GM18502 (cell line): ENCODE measurements at regions not wholly inside any gene's neighbourhood (a gene's known extent, or its start where the extent isn't known, plus 50 kb on each side); places are given as distances from the start of the nearest gene placed in this dataset.

Source experiments
- ATAC-seq: cut with Tn5 transposase; IDR thresholded peaks from one replicate; pipeline ENCODE4 v1.9.1; 2021; ENCODE audit warnings: mild to moderate bottlenecking; ENCODE audit not compliant: unreplicated experiment, poor library complexity

- ATAC-seq, result no peak
Observed at GRCh38 chr4:180668732-180669131, 1574.5 kb upstream of the TENM3 start.

- ATAC-seq, result no peak
Observed at GRCh38 chr4:180669680-180670079, 1573.5 kb upstream of the TENM3 start.

GRCh38 chr4:180674619-180675358, 1568.4 kb upstream of the TENM3 start:
- no peak for ATAC-seq

GRCh38 chr4:180675359-180675650, 1567.9 kb upstream of the TENM3 start:
- no peak for ATAC-seq

GRCh38 chr4:180680305-180680704, 1562.9 kb upstream of the TENM3 start:
- ATAC-seq, result no peak

- ATAC-seq, result no peak
Observed at GRCh38 chr4:180682776-180683175, 1560.4 kb upstream of the TENM3 start.

- no peak for ATAC-seq
Observed at GRCh38 chr4:180683186-180683585, 1560.0 kb upstream of the TENM3 start.

- no peak for ATAC-seq
Observed at GRCh38 chr4:180688480-180688879, 1554.7 kb upstream of the TENM3 start.

- no peak for ATAC-seq
Observed at GRCh38 chr4:180694875-180695274, 1548.3 kb upstream of the TENM3 start.

- ATAC-seq, result no peak
Observed at GRCh38 chr4:180695851-180696250, 1547.4 kb upstream of the TENM3 start.

GRCh38 chr4:180696460-180697092, 1546.6 kb upstream of the TENM3 start:
- ATAC-seq, result no peak

GRCh38 chr4:180698550-180699195, 1544.5 kb upstream of the TENM3 start:
- ATAC-seq, result no peak

- ATAC-seq, result no peak
Observed at GRCh38 chr4:180706766-180707165, 1536.4 kb upstream of the TENM3 start.

- no peak for ATAC-seq
Observed at GRCh38 chr4:180710628-180711337, 1532.4 kb upstream of the TENM3 start.

GRCh38 chr4:180717451-180718033, 1525.7 kb upstream of the TENM3 start:
- no peak for ATAC-seq

GRCh38 chr4:180721356-180721755, 1521.8 kb upstream of the TENM3 start:
- no peak for ATAC-seq

- no peak for ATAC-seq
Observed at GRCh38 chr4:180726611-180727010, 1516.6 kb upstream of the TENM3 start.

GRCh38 chr4:180727478-180727877, 1515.7 kb upstream of the TENM3 start:
- ATAC-seq, result no peak

- no peak for ATAC-seq
Observed at GRCh38 chr4:180734753-180735432, 1508.3 kb upstream of the TENM3 start.

- no peak for ATAC-seq
Observed at GRCh38 chr4:180741703-180742102, 1501.5 kb upstream of the TENM3 start.
